GM23338 (cell line): ENCODE measurements at regions not wholly inside any gene's neighbourhood (a gene's known extent, or its start where the extent isn't known, plus 50 kb on each side); places are given as distances from the start of the nearest gene placed in this dataset.

ENCODE experiments used
- ATAC-seq: fragments of 200-7000 bp; cut with Tn5 transposase; 3 replicates; pipeline ENCODE4 v1.9.1; 2020
- DNase-seq: peaks from one replicate; pipeline ENCODE4 v3.0.0-alpha.2; 2015; ENCODE audit warnings: low spot score
- H2AFZ ChIP-seq: fragments of 200-600 bp; sonication (generic); 2 replicates; pipeline ENCODE4 v1.8.0; 2016; ENCODE audit warnings: antibody characterized with exemption, mild to moderate bottlenecking, moderate library complexity
- H3F3A ChIP-seq: fragments of 200-600 bp; sonication (generic); replicated peaks from 2 replicates; pipeline ENCODE4 v1.8.0; 2017; ENCODE audit warnings: antibody characterized with exemption, mixed run types, low read depth
- H3K27ac ChIP-seq: fragments of 200-600 bp; sonication (generic); 2 replicates; pipeline ENCODE4 v1.6.1; 2016; ENCODE audit warnings: low read depth
- H3K27me3 ChIP-seq: fragments of 200-600 bp; sonication (generic); 2 replicates; pipeline ENCODE4 v1.8.0; 2016; ENCODE audit warnings: mild to moderate bottlenecking, mixed run types, moderate library complexity; ENCODE audit not compliant: insufficient read depth
- H3K36me3 ChIP-seq: fragments of 200-600 bp; sonication (generic); 2 replicates; pipeline ENCODE4 v1.8.0; 2016; ENCODE audit warnings: mild to moderate bottlenecking; ENCODE audit not compliant: insufficient read depth
- H3K4me1 ChIP-seq: fragments of 200-600 bp; sonication (generic); 2 replicates; pipeline ENCODE4 v1.8.0; 2016; ENCODE audit warnings: mild to moderate bottlenecking, moderate library complexity; ENCODE audit not compliant: insufficient read depth
- H3K4me2 ChIP-seq: fragments of 200-600 bp; sonication (generic); 2 replicates; pipeline ENCODE4 v1.7.1; 2017; ENCODE audit warnings: mixed run types
- H3K4me3 ChIP-seq: fragments of 200-600 bp; sonication (generic); 2 replicates; pipeline ENCODE4 v1.6.1; 2016; ENCODE audit warnings: mixed run types
- H3K79me2 ChIP-seq: fragments of 200-600 bp; sonication (generic); replicated peaks from 2 replicates; pipeline ENCODE4 v1.8.0; 2017; ENCODE audit warnings: mild to moderate bottlenecking; ENCODE audit not compliant: insufficient read depth
- H3K9me2 ChIP-seq: fragments of 200-600 bp; sonication (generic); 2 replicates; pipeline ENCODE4 v1.8.0; 2017; ENCODE audit not compliant: insufficient read depth
- H4K20me1 ChIP-seq: fragments of 200-600 bp; sonication (generic); replicated peaks from 2 replicates; pipeline ENCODE4 v1.8.0; 2017; ENCODE audit warnings: mild to moderate bottlenecking; ENCODE audit not compliant: insufficient read depth
- H3K27ac Mint-ChIP-seq: 2 replicates; pipeline ENCODE4 v1.8.0; 2020; ENCODE audit warnings: inconsistent platforms, mild to moderate bottlenecking, moderate library complexity, mixed read lengths
- H3K27me3 Mint-ChIP-seq: 3 replicates; pipeline ENCODE4 v1.8.0; 2022; ENCODE audit warnings: low read depth, mild to moderate bottlenecking, moderate library complexity, mixed read lengths, inconsistent platforms; ENCODE audit not compliant: insufficient read depth, poor library complexity
- H3K36me3 Mint-ChIP-seq: 3 replicates; pipeline ENCODE4 v1.8.0; 2021; ENCODE audit warnings: low read depth, mild to moderate bottlenecking, inconsistent platforms, moderate library complexity, mixed read lengths
- H3K4me1 Mint-ChIP-seq: 3 replicates; pipeline ENCODE4 v1.8.0; 2020; ENCODE audit warnings: mild to moderate bottlenecking, inconsistent platforms, mixed read lengths
- H3K4me3 Mint-ChIP-seq: 3 replicates; pipeline ENCODE4 v1.8.0; 2021; ENCODE audit warnings: moderate library complexity, mild to moderate bottlenecking, inconsistent platforms, mixed read lengths
- H3K9me3 Mint-ChIP-seq: 3 replicates; pipeline ENCODE4 v1.8.0; 2020; ENCODE audit warnings: moderate library complexity, mild to moderate bottlenecking, inconsistent platforms, mixed read lengths
- CREB1 ChIP-seq: fragments of 250-450 bp; sonication (Bioruptor Pico); IDR thresholded peaks from 2 replicates; pipeline ENCODE4 v1.5.0; 2020; ENCODE audit warnings: low read depth, mild to moderate bottlenecking, moderate library complexity
- CTCF ChIP-seq, 2 experiments: fragments of 200-600 bp in 1 of 2; sonication (generic) in 1 of 2; conservative IDR thresholded peaks; 2 replicates each; pipeline versions ENCODE4 v1.5.1 to v1.6.1; 2016 to 2017; ENCODE audit warnings: antibody characterized with exemption in 2 of 2, low read depth in 2 of 2, mild to moderate bottlenecking in 2 of 2, moderate library complexity in 1 of 2
- EZH2 ChIP-seq: fragments of 200-600 bp; sonication (generic); IDR thresholded peaks from one replicate; pipeline ENCODE4 v1.8.0; 2017; ENCODE audit warnings: antibody characterized with exemption, mild to moderate bottlenecking, low read depth; ENCODE audit not compliant: unreplicated experiment
- EZH2phosphoT487 ChIP-seq: fragments of 200-600 bp; sonication (generic); IDR thresholded peaks from one replicate; pipeline ENCODE4 v1.8.1; 2018; ENCODE audit warnings: antibody characterized with exemption; ENCODE audit not compliant: unreplicated experiment
- JUNB ChIP-seq: IDR thresholded peaks from one replicate; pipeline ENCODE4 v1.6.1; 2016; ENCODE audit warnings: antibody characterized with exemption; ENCODE audit not compliant: unreplicated experiment
- NANOG ChIP-seq: IDR thresholded peaks from 2 replicates; pipeline ENCODE4 v1.6.1; 2016; ENCODE audit warnings: antibody characterized with exemption, borderline replicate concordance
- POLR2AphosphoS5 ChIP-seq: IDR thresholded peaks from 2 replicates; pipeline ENCODE4 v1.6.1; 2016; ENCODE audit warnings: antibody characterized with exemption, low read depth
- STAT1 ChIP-seq: IDR thresholded peaks from one replicate; pipeline ENCODE4 v1.6.1; 2016; ENCODE audit warnings: antibody characterized with exemption; ENCODE audit not compliant: unreplicated experiment
- ZNF114 ChIP-seq: fragments of 250-450 bp; sonication (Bioruptor Pico); IDR thresholded peaks from 2 replicates; pipeline ENCODE4 v1.5.0; 2020; ENCODE audit warnings: mild to moderate bottlenecking, moderate library complexity
- ZNF331 ChIP-seq: fragments of 250-450 bp; sonication (Bioruptor Pico); IDR thresholded peaks from 2 replicates; pipeline ENCODE4 v1.5.0; 2020; ENCODE audit warnings: low read depth, mild to moderate bottlenecking, moderate library complexity
- TF ChIP-seq, protein P1 (sequence below): IDR thresholded peaks from one replicate; pipeline ENCODE4 v1.6.1; 2018; ENCODE audit warnings: antibody characterized with exemption; ENCODE audit not compliant: unreplicated experiment
- TF ChIP-seq, protein P2 (sequence below): IDR thresholded peaks from 2 replicates; pipeline ENCODE4 v1.6.1; 2016; ENCODE audit warnings: antibody characterized with exemption
- TF ChIP-seq, protein P3 (sequence below): fragments of 250-450 bp; sonication (Bioruptor Pico); IDR thresholded peaks from 2 replicates; pipeline ENCODE4 v1.5.0; 2020; ENCODE audit warnings: mild to moderate bottlenecking, moderate library complexity

DNA sequence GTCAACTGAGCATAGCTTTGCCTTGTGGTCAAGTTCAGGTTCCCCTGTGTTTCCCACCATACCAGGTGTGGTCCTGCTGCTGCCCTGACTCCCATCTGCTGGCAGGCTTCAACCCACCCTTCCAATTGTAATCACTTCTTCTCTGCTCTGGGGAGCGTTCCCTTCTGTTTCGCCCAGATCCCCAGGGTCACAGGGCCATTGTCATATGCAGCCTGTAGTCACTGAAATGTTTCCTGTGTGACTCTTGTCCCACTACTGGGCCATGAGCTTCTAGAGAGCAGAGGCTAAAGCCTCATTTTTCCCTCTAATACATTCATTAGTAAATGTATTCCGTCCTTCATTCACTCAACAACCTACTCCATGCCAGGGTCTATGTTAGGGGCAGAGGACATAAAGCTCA is 75.0 kb upstream of the LAPTM4A start:
- H3F3A ChIP-seq, result no peaks in the 10 kb centered on the region

More for the DNA sequence above, 75.0 kb upstream of the LAPTM4A start:
- Histone ChIP-seq H4K20me1 (no peaks in the 10 kb centered on the region), H2AFZ (no peak overlapping the region), H3K4me2 (no peak overlapping the region), H3K4me3 (no peak overlapping the region), H3K9me2 (no peaks in the 10 kb centered on the region), H3K27me3 (no peaks in the 10 kb centered on the region), H3K79me2 (no peaks in the 10 kb centered on the region), H3K36me3 (no peaks in the 10 kb centered on the region), H3K4me1 (no peaks in the 10 kb centered on the region), H3K27ac (no peak overlapping the region)
- Mint-ChIP-seq H3K4me3 (no peak overlapping the region), H3K36me3 (no peaks in the 10 kb centered on the region), H3K4me1 (peaks cover 4% of the 10 kb centered on the region; the same call in 1 of the 3 replicates), H3K27me3 (peaks cover 1% of the 10 kb centered on the region), H3K9me3 (no peaks in the 10 kb centered on the region), H3K27ac (no peak overlapping the region)
- ATAC-seq (no peak), DNase-seq (no peak)
- TF ChIP-seq, protein P1, sequence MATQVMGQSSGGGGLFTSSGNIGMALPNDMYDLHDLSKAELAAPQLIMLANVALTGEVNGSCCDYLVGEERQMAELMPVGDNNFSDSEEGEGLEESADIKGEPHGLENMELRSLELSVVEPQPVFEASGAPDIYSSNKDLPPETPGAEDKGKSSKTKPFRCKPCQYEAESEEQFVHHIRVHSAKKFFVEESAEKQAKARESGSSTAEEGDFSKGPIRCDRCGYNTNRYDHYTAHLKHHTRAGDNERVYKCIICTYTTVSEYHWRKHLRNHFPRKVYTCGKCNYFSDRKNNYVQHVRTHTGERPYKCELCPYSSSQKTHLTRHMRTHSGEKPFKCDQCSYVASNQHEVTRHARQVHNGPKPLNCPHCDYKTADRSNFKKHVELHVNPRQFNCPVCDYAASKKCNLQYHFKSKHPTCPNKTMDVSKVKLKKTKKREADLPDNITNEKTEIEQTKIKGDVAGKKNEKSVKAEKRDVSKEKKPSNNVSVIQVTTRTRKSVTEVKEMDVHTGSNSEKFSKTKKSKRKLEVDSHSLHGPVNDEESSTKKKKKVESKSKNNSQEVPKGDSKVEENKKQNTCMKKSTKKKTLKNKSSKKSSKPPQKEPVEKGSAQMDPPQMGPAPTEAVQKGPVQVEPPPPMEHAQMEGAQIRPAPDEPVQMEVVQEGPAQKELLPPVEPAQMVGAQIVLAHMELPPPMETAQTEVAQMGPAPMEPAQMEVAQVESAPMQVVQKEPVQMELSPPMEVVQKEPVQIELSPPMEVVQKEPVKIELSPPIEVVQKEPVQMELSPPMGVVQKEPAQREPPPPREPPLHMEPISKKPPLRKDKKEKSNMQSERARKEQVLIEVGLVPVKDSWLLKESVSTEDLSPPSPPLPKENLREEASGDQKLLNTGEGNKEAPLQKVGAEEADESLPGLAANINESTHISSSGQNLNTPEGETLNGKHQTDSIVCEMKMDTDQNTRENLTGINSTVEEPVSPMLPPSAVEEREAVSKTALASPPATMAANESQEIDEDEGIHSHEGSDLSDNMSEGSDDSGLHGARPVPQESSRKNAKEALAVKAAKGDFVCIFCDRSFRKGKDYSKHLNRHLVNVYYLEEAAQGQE, result no peak
- no peak for TF ChIP-seq EZH2
- no peak for TF ChIP-seq CREB1 (CRISPR knock-in tag)
- no peak for TF ChIP-seq CTCF (conservative IDR thresholded peaks at IDR 0.05; ENCODE audit: low read depth in 2 of 2)
- no peak for TF ChIP-seq NANOG
- TF ChIP-seq, protein P2, sequence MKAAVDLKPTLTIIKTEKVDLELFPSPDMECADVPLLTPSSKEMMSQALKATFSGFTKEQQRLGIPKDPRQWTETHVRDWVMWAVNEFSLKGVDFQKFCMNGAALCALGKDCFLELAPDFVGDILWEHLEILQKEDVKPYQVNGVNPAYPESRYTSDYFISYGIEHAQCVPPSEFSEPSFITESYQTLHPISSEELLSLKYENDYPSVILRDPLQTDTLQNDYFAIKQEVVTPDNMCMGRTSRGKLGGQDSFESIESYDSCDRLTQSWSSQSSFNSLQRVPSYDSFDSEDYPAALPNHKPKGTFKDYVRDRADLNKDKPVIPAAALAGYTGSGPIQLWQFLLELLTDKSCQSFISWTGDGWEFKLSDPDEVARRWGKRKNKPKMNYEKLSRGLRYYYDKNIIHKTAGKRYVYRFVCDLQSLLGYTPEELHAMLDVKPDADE, result no peak
- TF ChIP-seq JUNB, result no peak
- TF ChIP-seq STAT1, result no peak
- no peak for TF ChIP-seq EZH2phosphoT487
- TF ChIP-seq POLR2AphosphoS5, result no peak
- TF ChIP-seq ZNF331 (CRISPR knock-in tag), result no peak
- TF ChIP-seq, protein P3, sequence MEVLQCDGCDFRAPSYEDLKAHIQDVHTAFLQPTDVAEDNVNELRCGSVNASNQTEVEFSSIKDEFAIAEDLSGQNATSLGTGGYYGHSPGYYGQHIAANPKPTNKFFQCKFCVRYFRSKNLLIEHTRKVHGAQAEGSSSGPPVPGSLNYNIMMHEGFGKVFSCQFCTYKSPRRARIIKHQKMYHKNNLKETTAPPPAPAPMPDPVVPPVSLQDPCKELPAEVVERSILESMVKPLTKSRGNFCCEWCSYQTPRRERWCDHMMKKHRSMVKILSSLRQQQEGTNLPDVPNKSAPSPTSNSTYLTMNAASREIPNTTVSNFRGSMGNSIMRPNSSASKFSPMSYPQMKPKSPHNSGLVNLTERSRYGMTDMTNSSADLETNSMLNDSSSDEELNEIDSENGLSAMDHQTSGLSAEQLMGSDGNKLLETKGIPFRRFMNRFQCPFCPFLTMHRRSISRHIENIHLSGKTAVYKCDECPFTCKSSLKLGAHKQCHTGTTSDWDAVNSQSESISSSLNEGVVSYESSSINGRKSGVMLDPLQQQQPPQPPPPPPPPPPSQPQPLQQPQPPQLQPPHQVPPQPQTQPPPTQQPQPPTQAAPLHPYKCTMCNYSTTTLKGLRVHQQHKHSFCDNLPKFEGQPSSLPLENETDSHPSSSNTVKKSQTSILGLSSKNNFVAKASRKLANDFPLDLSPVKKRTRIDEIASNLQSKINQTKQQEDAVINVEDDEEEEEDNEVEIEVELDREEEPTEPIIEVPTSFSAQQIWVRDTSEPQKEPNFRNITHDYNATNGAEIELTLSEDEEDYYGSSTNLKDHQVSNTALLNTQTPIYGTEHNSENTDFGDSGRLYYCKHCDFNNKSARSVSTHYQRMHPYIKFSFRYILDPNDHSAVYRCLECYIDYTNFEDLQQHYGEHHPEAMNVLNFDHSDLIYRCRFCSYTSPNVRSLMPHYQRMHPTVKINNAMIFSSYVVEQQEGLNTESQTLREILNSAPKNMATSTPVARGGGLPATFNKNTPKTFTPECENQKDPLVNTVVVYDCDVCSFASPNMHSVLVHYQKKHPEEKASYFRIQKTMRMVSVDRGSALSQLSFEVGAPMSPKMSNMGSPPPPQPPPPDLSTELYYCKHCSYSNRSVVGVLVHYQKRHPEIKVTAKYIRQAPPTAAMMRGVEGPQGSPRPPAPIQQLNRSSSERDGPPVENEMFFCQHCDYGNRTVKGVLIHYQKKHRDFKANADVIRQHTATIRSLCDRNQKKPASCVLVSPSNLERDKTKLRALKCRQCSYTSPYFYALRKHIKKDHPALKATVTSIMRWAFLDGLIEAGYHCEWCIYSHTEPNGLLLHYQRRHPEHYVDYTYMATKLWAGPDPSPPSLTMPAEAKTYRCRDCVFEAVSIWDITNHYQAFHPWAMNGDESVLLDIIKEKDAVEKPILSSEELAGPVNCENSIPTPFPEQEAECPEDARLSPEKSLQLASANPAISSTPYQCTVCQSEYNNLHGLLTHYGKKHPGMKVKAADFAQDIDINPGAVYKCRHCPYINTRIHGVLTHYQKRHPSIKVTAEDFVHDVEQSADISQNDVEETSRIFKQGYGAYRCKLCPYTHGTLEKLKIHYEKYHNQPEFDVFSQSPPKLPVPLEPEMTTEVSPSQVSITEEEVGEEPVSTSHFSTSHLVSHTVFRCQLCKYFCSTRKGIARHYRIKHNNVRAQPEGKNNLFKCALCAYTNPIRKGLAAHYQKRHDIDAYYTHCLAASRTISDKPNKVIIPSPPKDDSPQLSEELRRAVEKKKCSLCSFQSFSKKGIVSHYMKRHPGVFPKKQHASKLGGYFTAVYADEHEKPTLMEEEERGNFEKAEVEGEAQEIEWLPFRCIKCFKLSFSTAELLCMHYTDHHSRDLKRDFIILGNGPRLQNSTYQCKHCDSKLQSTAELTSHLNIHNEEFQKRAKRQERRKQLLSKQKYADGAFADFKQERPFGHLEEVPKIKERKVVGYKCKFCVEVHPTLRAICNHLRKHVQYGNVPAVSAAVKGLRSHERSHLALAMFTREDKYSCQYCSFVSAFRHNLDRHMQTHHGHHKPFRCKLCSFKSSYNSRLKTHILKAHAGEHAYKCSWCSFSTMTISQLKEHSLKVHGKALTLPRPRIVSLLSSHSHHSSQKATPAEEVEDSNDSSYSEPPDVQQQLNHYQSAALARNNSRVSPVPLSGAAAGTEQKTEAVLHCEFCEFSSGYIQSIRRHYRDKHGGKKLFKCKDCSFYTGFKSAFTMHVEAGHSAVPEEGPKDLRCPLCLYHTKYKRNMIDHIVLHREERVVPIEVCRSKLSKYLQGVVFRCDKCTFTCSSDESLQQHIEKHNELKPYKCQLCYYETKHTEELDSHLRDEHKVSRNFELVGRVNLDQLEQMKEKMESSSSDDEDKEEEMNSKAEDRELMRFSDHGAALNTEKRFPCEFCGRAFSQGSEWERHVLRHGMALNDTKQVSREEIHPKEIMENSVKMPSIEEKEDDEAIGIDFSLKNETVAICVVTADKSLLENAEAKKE (CRISPR knock-in tag), result no peak
- no peak for TF ChIP-seq ZNF114 (CRISPR knock-in tag)
